Breast epithelium (tissue), 3 donors: ENCODE measurements at regions not wholly inside any gene's neighbourhood (a gene's known extent, or its start where the extent isn't known, plus 50 kb on each side); places are given as distances from the start of the nearest gene placed in this dataset.

ENCODE experiments used
- POLR2A ChIP-seq: fragments of 450-650 bp; IDR thresholded peaks from one replicate; pipeline ENCODE4 v1.6.1; 2016; ENCODE audit warnings: antibody characterized with exemption, mild to moderate bottlenecking, moderate library complexity
- POLR2AphosphoS5 ChIP-seq, 3 donors: sonication (generic); formaldehyde crosslinking; IDR thresholded peaks; one replicate each; pipeline ENCODE4 v1.6.1; 2017; ENCODE audit warnings: antibody characterized with exemption in 3 of 3
- TF ChIP-seq, protein P1 (sequence below), 3 donors: fragments of 450-650 bp; IDR thresholded peaks; one replicate each; pipeline ENCODE4 v1.5.1; 2016 to 2017; ENCODE audit warnings: antibody characterized with exemption in 3 of 3, mild to moderate bottlenecking in 3 of 3, moderate library complexity in 3 of 3

DNA sequence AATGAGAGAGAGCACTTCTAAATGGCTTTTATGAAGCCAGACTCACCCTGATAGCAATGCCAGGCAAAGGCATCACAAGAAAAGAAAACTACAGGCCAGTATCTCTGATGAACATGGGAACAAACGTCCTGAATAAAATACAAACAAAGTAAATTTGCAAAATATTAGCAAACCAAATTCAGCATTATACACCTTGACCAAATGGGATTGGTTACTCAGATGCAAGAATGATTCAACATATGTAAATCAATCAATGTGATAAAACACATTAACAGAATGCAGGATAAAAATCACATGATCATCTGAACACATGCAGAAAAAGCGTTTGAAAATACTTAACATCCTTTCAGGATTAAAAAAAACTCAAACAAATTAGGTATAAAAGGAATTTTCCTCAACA is 494.9 kb upstream of the CCDC54 start:
- TF ChIP-seq, protein P1, sequence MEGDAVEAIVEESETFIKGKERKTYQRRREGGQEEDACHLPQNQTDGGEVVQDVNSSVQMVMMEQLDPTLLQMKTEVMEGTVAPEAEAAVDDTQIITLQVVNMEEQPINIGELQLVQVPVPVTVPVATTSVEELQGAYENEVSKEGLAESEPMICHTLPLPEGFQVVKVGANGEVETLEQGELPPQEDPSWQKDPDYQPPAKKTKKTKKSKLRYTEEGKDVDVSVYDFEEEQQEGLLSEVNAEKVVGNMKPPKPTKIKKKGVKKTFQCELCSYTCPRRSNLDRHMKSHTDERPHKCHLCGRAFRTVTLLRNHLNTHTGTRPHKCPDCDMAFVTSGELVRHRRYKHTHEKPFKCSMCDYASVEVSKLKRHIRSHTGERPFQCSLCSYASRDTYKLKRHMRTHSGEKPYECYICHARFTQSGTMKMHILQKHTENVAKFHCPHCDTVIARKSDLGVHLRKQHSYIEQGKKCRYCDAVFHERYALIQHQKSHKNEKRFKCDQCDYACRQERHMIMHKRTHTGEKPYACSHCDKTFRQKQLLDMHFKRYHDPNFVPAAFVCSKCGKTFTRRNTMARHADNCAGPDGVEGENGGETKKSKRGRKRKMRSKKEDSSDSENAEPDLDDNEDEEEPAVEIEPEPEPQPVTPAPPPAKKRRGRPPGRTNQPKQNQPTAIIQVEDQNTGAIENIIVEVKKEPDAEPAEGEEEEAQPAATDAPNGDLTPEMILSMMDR (IDR thresholded peaks at IDR 0.05): no peak
- TF ChIP-seq POLR2A: no peak
- no peak for TF ChIP-seq POLR2AphosphoS5 (IDR thresholded peaks at IDR 0.05)
